Hematopoietic multipotent progenitor cell treated with erythropoietin and hydrocortisone succinate and interleukin-3 and kit ligand, for 17 days (in vitro differentiated cells): ENCODE measurements at regions not wholly inside any gene's neighbourhood (a gene's known extent, or its start where the extent isn't known, plus 50 kb on each side); places are given as distances from the start of the nearest gene placed in this dataset.
"Not testable (repeated sequence)": the region's sequence is repeated elsewhere in the genome, so short reads cannot be mapped to it uniquely, and the experiment has no call there.

Experiments used
- DNase-seq: peaks from one replicate; pipeline ENCODE4 v3.0.0-alpha.2; 2015; ENCODE audit warnings: low spot score

DNA sequence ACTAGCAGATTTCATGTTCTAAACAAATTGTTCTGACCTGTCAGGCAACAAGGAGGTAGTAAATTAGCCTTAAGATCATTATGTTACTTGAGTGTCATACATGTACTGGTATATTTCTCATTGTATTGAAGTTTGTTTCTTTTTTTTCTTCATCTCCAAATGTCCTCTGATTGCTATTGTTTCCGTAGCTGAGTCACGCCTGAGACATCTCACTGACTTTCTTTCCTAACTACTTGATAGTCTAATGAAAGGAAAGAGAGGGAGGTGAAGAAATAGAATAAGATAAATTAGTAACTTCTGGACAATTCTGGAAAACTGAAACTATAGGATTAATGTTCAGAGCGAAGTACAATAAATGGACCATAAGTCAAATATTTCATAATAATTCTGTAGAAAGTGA is 1049.9 kb downstream of the TSN start:
- no peak for DNase-seq

DNA sequence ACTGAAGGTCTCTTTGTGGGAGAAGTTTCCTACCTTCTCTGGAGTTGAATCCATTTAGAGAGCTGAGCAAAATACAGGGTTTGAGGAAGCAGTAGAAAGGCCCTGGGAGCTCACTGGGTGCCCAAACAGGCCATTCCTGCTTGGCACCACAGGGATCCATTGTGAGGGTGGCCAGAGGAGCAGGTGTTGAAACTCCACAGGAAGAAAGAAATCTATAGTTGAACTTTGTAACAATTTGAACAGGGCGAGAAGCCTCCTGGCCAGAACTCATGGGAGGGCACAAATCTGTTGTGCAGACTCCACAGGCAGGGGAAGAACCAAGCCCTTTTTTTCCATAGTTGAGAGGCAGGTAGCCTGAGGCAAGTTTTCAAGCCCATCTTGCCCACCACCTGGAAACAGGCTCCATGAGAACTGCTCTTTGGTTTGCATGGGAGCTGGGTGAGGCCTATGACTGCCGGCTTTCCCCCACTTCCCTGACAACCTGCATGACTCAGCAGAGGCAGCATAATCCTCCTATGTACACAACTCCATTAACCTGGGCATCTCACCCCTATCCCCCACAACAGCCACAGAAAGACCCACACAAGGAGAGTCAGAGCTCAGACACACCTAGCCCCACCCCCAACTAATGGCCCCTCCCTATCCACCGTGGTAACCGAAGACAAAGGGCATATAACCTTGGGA is 1053.0 kb downstream of the TSN start:
- no peak for DNase-seq

DNA sequence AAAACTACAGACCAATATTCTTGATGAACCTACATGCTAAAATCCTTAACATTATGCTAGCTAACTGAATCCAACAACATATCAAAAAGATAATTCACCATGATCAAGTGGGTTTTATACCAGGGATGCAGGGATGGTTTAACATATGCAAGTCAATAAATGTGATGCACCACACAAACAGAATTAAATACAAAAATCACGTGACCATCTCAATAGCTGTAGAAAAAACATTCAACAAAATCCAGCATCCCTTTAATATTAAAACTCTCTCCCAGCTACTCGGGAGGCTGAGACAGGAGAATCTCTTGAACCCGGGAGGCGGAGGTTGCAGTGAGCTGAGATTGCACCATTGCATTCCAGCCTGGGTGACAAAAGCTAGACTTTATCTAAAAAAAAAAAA is 1056.8 kb downstream of the TSN start:
- not testable (repeated sequence) for DNase-seq

DNA sequence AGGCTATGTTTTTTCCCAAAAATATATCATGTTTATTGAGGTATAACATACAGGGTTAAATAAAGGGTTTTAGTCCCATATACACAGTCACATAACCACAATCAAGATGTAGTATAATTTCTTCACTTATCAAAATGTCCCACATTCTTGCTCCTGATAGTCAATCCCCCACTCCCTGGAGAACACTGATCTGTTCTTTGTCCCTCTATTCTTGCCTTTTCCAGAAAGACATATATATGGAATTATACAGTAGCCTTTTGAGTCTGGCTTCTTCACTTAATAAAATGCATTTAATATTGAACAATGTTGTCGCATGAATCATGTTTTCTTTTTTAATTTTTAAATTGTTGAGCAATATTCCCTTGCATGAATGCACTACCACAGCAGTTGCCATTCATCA is 1059.7 kb downstream of the TSN start:
- DNase-seq: no peak

DNA sequence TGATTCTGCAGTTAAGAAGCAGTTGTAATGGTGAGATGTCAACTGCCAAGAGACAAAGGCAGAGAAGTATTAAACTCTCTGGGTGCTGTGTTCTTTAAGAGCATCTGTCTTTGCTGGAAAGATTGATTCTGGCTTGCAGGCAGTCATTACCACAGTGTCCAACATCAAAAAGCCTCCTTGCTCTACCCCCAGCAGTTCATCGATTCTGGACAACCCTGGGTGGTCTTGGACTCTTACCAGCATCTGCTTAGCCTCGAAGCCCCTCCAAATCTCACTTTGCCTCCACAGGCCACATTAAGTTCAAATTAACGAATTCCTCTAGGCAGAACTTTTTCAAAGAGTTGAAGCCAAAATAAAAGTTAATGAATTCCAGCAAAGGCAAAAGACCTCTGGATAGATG is 1061.4 kb downstream of the TSN start:
- DNase-seq: no peak

DNA sequence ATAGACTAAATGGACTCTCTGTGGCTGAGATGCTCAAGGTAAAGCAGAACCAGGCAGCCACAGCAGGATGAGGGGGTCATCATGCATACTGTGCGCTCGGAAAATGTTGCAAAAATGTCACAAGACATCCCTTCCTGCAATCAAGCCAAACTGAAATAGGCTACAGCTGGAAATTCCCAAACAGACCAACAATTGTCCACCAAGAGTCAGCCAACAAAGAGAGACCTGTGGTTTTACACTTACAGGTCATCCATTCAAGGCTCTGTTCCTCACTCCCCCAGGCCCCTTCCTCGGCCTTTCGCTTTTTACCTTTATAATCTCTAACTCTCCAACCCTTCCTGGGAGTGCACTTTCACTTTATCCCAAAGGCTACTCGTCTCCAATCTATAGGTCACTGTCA is 1066.9 kb downstream of the TSN start:
- no peak for DNase-seq

DNA sequence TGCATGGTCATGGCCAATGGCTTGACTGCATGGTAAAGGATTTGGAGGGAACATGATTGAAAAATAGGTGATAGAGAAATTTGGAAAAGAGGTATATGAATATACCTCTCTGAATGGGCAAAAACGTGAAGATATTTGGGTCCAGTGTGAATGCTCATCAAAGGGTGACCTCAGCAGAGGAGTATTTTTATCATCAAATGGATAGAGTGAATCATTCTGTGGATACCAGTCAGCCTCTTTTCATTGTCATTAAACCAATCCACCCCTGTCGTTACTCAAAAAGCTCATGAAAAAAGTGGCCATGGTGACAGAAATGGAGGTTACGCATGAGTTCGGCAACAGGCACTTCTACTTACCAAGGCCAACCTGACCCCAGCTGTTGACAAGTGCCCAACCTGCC is 1074.7 kb downstream of the TSN start:
- DNase-seq: no peak

DNA sequence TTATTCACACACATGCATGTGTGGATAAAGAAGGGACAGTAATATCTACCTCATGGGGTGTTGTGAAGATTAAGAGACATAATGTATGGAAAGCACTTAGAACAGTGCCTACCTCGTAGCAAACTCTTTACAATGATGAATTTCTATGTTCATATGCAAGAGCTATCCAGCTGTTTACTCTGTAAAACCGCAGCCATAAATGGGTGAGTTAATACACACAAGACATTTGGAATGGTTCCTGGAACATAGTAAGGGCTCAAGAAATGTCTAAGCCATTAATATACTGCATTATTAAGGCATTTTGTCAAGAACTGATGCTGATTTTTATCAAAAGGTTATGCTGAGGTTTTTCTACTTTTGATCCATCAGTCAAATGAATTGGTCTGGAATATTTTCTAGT is 1076.2 kb downstream of the TSN start:
- DNase-seq: no peak

DNA sequence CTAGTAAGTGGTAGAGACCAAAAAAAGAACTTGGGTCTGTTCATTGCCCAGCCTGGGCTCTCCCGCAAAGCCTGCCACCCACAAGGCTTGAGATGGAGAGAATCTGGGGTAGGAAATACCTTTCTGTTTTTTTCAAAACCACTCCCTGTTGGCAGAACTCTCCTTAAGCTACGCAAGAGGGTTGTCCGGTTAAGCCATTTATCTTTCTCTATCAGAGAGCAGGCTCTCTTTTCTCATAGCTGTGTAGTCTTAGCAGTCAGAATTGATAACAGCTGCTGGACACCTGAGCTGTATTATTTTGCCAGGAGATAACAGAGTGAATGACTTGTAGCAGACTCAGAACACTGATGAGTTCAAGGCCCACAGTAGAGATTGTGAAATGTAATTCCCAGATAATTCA is 1088.1 kb downstream of the TSN start:
- no peak for DNase-seq

DNA sequence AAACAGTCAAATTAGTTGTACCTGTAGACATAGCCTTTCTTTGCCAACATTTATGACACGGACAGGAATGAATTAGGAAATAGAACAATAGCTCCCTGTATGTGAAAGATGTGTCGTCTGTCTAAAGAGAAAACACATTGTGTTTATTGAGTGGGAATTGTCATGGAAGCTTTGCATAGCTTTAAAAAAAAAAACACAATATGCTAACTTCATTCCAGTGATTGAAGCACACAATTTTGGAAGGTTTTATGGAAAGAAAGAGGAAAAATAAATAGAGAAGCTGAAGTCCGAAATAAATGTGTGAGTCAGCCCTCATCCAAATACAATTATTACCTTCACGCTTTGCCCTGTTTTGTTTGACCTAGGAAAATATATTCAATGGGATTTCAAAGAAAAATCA is 1095.7 kb downstream of the TSN start:
- no peak for DNase-seq

DNA sequence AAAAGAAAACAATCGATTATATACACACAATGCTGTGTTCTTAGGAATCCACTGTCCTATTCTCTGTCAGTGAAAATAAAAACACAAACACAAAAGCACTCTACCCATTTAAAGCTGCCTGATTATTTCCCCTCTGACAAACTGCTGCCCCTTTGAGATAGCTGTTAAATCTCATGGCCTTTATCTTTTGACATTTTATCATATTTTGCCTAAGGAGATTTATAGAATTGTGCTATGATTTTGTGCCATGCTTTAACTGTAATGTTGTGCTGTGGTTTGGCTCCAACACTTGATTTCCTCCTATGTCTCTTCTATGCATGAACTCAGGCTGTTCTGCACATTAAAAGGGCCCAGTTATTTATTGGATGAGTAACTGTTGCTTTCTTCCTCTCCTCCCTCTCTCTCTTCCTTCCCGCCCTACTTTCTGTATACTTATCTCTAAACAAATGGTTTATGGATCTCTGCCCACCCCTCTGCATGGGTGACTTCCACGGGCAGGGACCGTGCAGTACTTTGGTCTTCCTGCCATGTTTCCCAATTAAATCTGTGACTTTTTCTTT is 1096.6 kb downstream of the TSN start:
- no peak for DNase-seq

DNA sequence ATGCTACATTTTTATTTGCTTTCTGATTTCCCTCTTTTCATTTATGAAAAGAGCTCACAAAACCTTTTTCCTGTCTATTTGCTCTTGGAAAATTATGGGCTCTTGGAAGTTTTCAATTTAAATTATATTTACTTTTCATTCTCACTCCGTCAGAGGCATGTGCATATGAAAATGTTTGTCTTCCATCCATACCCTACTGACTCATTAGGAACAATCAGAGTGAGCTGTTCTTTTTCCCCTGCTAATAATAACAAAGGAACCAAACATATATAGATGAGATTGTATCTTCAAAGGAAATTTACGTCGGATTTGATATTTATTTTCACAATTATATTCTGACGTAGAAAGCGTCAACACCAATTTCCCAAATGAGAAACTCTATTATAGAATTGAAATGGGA is 1101.2 kb downstream of the TSN start:
- DNase-seq: no peak

DNA sequence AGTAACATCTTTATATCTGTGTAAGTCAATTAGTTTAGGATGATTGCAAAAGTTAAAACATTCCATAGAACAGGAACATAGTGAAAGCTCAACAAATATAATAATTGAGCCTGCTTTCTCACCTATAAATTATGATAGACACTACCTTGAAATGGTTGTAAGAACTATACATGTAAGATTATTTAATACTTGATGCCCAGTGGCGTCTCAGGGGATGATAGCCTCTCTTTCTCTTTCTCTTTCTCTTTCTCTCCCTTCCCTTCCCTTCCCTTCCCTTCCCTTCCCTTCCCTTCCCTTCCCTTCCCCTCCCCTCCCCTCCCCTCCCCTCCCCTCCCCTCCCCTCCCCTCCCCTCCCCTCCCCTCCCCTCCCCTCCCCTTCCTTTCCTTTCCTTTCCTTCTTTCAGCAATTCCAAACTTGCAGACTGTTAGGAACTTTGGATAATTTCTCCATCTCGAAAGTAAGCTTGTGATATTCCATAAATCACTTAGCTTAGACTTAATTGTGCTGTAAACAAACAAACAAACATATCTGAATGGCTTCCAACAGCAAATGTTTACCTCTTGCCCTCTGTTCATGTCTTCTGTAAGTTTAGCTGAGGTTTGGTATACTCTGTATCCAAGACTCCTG is 1102.7 kb downstream of the TSN start:
- DNase-seq: no peak

DNA sequence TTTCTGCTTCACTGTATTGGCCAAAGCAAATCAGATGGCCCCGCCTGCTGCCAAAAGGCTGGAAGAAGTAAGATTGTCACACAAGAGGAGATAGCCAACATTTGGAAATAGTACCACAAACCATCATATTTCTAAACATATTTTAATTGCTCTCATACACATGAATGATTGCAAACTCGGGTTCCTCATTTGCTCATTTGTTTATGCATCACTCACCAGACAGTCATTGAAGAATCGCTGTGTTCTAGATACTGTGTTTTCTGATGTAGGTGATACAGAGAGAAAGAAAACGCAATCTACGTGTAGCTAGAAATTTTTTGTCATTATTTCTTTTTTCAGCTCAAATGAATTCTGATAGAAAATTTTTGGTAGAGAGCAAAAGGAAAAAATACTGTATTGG is 1103.4 kb downstream of the TSN start:
- no peak for DNase-seq

DNA sequence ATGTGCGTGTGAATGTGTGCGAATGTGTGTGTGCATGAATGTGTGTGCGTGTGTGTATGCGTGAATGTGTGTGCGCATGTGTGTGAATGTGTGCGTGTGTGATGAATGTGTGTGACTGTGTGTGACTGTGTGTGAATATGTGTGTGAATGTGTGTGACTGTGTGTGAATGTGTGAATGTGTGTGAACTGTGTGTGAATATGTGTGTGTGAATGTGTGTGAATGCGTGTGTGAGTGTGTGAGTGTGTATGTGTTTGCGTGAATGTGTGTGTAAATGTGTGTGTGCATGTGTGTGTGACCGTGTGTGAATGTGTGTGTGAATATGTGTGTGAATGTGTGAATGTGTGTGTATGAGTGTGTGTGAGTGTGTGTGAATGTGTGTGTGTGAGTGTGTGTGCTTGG is 1103.8 kb downstream of the TSN start:
- DNase-seq: no peak

DNA sequence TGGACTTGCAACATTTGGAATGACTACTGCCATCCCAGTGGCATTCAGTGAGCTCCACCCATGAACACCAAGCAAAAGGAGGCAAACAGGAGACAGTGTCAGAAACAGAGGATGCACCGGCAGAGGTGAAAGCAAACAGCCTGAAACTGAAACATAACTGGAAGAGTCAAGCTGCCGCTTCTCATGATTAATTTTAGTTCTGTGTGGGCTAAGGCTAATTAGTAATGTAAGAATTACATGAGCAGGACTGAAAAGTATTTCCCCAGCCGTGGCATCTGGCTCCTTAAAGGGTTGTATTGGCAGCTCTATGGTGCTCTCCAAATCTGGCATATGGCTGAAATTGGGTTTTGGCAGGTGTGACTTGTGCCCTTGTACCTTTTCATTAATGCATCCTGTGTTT is 1108.1 kb downstream of the TSN start:
- no peak for DNase-seq

DNA sequence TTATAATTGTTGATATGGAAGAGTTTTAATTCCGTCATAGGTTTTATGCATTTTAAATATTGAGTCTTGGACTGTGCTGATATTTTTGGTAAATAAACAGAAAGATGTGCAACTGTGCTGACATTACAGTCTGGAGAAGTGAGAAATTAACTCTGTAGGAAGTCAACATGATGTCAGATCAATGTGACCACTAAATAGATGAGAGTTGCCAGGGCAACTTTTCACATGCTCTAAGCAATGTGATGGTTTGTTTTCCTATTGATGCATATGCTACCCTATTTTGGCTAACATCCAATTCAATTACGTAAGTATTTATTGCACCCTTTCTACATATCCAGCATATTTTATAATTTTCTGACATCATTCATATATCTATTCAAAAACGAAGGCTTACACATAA is 1109.3 kb downstream of the TSN start:
- DNase-seq: no peak

DNA sequence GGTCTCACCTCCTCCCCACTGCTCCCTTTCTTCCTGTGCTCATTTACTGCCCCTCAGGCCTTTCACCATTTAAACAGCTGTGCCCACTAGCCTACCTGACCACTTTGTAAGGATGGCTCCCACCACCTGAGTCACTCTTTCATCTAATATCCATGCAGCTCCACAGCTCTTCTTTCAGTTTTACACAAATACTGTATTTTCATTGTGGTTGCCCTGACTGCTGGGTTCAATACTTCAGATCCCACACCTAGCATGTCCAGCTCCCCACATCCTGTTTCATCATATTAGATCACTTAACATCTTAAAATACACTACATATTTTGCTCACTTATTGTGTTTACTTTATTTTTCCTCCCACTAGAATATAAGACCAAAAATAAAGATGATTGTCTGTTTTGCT is 1110.6 kb downstream of the TSN start:
- DNase-seq: no peak

DNA sequence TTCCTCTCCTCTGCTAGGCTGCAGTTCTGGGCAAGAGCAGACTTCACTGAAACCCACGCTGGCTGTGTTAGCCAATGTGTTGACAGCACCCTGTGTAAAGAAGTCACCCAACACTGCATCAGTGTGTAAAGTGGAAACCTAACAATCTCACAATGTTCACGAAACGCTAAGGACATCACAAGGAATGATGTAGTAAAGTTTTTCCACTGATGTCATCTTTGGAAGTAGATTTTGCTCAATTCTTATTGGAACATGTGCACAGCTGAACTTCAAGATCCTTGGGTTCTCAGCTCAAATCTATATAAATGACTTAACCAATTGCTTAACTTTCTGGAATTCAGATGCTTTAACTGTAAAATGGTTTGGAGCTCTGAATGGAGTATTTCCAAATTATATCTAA is 1112.5 kb downstream of the TSN start:
- no peak for DNase-seq

DNA sequence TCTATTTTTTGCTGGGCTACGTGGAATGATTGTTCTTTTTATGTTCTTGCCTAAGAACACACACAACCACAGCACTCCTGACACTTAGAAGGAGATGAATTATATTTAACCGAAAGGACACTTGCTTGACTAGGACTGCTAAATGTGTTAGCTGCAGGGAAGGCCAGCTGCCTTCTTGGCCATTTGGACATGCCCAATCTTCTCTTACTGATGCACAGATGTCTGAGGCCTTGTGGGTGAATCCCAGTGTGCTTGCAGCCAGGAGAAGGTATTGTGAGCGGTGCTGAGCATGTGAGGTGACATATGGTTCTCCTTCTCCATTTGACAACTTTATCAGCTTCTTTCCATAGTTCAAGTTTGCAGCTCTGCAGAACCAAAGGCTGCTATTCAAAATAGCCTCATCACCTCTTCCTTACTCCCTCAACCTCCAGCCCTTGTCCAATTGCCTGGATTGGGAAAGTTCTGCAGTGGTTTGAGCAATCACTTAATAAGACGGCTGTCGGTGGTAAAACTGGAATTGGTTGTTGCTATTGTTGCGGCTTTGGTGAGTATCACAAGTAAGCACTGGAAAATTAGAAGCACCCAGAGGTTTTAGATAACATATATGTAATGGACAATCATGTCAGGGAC is 1113.3 kb downstream of the TSN start:
- DNase-seq: no peak

DNA sequence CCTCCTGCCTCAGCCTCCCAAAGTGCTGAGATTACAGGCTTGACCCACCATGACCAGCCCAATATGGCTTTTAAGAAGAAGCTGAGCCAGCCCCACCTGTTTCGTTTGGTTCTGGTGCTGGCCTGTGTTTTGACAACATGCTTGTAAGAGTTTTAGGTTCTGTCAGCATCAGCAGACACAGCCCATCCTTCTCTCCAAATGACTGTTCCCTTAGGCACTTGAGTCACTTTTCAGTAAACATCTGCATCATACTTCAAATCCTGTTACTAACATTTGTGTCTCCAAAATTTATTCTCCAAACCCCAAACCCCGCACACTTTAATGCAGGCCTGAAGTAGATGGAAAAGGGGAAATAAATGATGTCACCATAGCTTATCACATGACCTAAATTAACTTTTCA is 1118.5 kb downstream of the TSN start:
- DNase-seq: no peak

DNA sequence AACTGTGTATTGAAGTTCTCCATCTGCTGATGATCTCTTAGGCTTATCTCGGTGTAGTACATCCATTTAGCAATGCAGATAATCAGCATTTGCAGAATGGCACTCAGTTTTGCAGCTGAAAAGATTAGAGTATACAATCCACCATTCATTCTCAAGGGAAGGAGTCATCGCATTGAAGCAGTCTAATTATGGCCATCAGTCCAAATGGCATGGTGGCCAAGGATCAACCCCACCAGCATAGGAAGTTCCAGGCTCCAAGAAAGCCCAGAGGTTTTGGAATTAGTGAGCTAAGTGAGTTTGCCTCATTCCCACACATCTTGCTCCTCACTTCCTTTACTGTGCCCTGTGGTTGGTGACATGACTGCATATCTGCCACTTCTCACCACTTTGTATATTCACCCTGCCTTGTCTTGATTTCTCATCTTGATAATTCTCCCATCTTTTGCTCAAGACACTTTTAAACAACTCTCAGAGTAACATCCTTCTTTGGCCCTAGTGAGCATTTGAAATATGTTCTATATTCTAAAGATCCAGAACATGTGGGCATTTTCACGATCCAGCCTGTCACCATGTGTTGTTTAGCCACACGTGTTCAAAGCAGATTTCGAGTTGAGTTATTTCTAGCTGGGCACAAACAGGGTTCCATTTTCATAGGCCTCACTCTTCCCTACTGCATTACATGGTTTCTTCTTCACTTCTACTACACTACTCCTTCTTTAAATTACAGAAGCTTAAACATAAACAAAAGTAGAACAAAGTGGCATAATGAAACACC is 1119.8 kb downstream of the TSN start:
- DNase-seq: no peak

DNA sequence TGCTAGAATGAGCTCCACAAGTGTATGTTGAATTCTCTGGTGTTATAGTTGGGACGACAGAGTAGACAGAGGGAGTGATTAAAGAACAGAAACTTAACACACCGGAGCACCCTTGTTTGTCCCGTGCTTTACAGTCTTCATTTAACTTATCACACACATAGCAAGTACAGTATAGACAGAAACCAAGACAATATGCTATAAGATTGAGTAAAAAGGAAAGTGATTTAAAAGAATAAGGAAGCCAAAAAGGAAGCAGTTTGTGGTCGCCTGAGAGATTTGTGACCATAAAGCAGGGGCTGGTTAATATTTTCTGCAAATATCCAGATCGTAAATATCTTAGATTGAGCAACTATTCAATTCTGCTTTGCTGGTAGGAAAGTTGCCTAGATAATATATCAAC is 1128.4 kb downstream of the TSN start:
- DNase-seq: no peak
